PC-9 (cell line): ENCODE measurements at regions not wholly inside any gene's neighbourhood (a gene's known extent, or its start where the extent isn't known, plus 50 kb on each side); places are given as distances from the start of the nearest gene placed in this dataset.

Experiments used
- EZH2 ChIP-seq: fragments of 200-600 bp; sonication (generic); IDR thresholded peaks from 2 replicates; pipeline ENCODE4 v1.8.0; 2017; ENCODE audit warnings: antibody characterized with exemption, low read depth
- TF ChIP-seq, protein P1 (sequence below): fragments of 200-600 bp; sonication (generic); conservative IDR thresholded peaks from 2 replicates; pipeline ENCODE4 v1.6.1; 2017; ENCODE audit warnings: mixed run types, antibody characterized with exemption, mild to moderate bottlenecking, moderate library complexity

DNA sequence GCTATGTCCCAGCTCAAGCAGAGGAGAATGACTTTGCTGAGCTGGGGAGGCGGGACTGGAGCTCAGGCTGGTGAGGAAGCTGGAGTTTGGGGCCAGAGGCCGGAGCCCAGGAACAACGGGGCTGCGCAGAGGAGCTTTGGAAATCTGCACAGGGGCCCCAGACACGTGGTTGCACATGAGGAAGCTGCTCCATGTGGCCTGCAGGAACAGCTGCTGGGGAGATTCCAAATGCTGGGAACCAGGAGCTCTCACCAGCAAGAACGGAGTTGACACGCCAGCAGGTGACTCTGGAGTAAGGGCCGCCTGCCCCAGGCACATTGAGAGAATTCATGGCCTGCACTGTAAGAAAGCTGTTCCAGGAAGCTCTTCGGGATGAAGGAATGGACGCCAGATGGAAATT is 91.0 kb downstream of the OLFM1 start:
- TF ChIP-seq, protein P1, sequence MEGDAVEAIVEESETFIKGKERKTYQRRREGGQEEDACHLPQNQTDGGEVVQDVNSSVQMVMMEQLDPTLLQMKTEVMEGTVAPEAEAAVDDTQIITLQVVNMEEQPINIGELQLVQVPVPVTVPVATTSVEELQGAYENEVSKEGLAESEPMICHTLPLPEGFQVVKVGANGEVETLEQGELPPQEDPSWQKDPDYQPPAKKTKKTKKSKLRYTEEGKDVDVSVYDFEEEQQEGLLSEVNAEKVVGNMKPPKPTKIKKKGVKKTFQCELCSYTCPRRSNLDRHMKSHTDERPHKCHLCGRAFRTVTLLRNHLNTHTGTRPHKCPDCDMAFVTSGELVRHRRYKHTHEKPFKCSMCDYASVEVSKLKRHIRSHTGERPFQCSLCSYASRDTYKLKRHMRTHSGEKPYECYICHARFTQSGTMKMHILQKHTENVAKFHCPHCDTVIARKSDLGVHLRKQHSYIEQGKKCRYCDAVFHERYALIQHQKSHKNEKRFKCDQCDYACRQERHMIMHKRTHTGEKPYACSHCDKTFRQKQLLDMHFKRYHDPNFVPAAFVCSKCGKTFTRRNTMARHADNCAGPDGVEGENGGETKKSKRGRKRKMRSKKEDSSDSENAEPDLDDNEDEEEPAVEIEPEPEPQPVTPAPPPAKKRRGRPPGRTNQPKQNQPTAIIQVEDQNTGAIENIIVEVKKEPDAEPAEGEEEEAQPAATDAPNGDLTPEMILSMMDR: no peak
- no peak for TF ChIP-seq EZH2
